Cardiac muscle cell (in vitro differentiated cells and primary cell): ENCODE measurements at regions not wholly inside any gene's neighbourhood (a gene's known extent, or its start where the extent isn't known, plus 50 kb on each side); places are given as distances from the start of the nearest gene placed in this dataset.

Experiments
- DNase-seq, 2 donors: peaks; one replicate each; pipeline versions ENCODE4 v3.0.0 to v3.0.0-alpha.2; 2010 to 2017; ENCODE audit warnings: low read depth in 1 of 2, low spot score in 1 of 2
- H3K27ac ChIP-seq: fragments of 200-600 bp; sonication (generic); 2 replicates; pipeline ENCODE4 v1.5.1; 2016
- H3K27me3 ChIP-seq: fragments of 200-600 bp; sonication (generic); 2 replicates; pipeline ENCODE4 v1.6.0; 2016; ENCODE audit warnings: control low read depth
- H3K36me3 ChIP-seq: fragments of 200-600 bp; sonication (generic); 2 replicates; pipeline ENCODE4 v1.5.1; 2016; ENCODE audit warnings: control low read depth
- H3K4me1 ChIP-seq: fragments of 200-600 bp; sonication (generic); 2 replicates; pipeline ENCODE4 v1.8.1; 2017; ENCODE audit warnings: low read depth, mild to moderate bottlenecking, mixed run types
- H3K4me3 ChIP-seq: fragments of 200-600 bp; sonication (generic); 2 replicates; pipeline ENCODE4 v1.5.1; 2016; ENCODE audit warnings: mild to moderate bottlenecking
- H3K9me3 ChIP-seq: fragments of 200-600 bp; sonication (generic); 2 replicates; pipeline ENCODE4 v1.5.1; 2017; ENCODE audit warnings: low read depth, mild to moderate bottlenecking, control low read depth
- TF ChIP-seq, protein P1 (sequence below): IDR thresholded peaks from 2 replicates; pipeline ENCODE4 v1.5.1; 2012; ENCODE audit warnings: low read depth, mild to moderate bottlenecking, low read length

DNA sequence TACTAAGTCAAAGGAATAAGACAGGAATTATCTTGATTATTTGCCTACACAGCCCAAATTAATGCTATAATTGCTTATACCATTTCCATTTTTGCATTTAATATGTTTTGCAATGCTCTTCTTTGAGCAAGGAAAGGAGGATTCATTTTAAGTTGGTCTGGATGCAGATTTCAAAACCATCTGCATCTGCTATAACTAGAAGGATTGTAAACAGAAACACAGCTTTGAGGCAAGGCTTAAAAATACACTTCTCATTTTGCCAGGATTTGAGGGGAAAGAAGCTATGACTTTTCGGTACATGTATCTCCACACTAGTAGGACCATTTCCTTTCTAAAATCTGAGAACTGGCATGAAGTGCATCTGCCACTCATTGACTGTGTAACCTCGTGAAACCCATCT, 95.9 kb upstream of the MTNR1B start:
- TF ChIP-seq, protein P1, sequence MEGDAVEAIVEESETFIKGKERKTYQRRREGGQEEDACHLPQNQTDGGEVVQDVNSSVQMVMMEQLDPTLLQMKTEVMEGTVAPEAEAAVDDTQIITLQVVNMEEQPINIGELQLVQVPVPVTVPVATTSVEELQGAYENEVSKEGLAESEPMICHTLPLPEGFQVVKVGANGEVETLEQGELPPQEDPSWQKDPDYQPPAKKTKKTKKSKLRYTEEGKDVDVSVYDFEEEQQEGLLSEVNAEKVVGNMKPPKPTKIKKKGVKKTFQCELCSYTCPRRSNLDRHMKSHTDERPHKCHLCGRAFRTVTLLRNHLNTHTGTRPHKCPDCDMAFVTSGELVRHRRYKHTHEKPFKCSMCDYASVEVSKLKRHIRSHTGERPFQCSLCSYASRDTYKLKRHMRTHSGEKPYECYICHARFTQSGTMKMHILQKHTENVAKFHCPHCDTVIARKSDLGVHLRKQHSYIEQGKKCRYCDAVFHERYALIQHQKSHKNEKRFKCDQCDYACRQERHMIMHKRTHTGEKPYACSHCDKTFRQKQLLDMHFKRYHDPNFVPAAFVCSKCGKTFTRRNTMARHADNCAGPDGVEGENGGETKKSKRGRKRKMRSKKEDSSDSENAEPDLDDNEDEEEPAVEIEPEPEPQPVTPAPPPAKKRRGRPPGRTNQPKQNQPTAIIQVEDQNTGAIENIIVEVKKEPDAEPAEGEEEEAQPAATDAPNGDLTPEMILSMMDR: no peak
- Histone ChIP-seq H3K27ac (no peak overlapping the region), H3K36me3 (no peaks in the 10 kb centered on the region), H3K4me3 (no peak overlapping the region), H3K4me1 (no peaks in the 10 kb centered on the region), H3K27me3 (no peaks in the 10 kb centered on the region), H3K9me3 (no peaks in the 10 kb centered on the region)
- no peak for DNase-seq

- DNase-seq: no peak
- Histone ChIP-seq H3K4me3 (no peak overlapping the region), H3K27ac (no peak overlapping the region), H3K36me3 (no peaks in the 10 kb centered on the region), H3K4me1 (no peaks in the 10 kb centered on the region), H3K9me3 (no peaks in the 10 kb centered on the region), H3K27me3 (peaks cover 6% of the 10 kb centered on the region)
- TF ChIP-seq, protein P1: no peak
Observed at GRCh38 chr11:92875473-92875872, 94.0 kb upstream of the MTNR1B start.

DNA sequence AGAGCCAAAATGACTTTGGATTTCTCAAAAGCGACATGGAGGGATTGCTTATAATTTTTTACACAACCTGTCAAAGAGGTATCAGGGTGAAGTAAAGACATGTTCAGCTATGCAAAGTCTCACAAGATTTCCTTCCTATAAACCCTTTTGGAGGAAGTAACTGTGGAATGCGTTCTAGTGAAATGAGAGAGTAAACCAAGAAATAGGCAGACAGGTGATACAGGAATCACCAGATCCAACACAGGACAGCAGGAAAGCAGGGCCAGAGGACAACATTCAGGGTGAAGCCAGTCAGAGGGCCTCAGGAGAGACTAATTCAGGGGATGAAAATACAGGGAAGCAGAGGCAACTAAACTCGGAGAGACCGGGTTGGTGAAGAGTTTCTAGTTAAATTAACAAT, 90.4 kb upstream of the MTNR1B start:
- Histone ChIP-seq H3K4me3 (no peak overlapping the region), H3K36me3 (no peaks in the 10 kb centered on the region), H3K27me3 (peaks cover 6% of the 10 kb centered on the region), H3K27ac (no peak overlapping the region), H3K4me1 (no peaks in the 10 kb centered on the region), H3K9me3 (no peaks in the 10 kb centered on the region)
- no peak for DNase-seq
- TF ChIP-seq, protein P1: no peak

- no peak overlapping the region for H3K27ac ChIP-seq
- TF ChIP-seq, protein P1: no peak
- no peaks in the 10 kb centered on the region for H3K36me3 ChIP-seq
- no peaks in the 10 kb centered on the region for H3K9me3 ChIP-seq
- peaks cover 6% of the 10 kb centered on the region for H3K27me3 ChIP-seq
- peak in 1 of 2 donors; percentile 6 for DNase-seq
- H3K4me3 ChIP-seq: no peak overlapping the region
- H3K4me1 ChIP-seq: no peaks in the 10 kb centered on the region
Observed at GRCh38 chr11:92880381-92880780, 89.1 kb upstream of the MTNR1B start.

DNA sequence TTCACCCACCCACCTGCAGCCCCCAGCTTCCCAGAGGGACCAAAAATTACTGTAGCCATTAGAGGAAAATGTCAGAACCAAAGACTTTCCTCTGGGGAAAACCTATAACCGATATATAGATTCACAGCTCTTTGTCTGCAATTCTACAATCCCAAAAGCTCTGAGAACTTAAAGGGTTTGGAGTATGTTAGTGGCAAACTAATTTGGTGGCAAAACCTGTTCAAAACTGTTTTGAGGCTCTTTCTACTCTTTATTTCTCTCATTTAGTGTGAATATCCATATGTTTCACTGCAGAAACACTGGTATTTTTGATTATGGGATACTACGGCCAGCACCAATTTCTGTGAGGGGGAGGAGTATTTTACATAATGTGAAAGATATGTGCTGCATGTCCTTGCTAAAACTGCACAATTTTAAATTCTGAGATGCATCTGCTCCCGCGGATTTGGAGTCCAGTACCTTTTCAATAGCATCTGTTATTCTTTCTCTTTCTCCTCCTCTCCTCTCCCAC, 87.5 kb upstream of the MTNR1B start:
- no peak overlapping the region for H3K27ac ChIP-seq
- H3K27me3 ChIP-seq: peaks cover 6% of the 10 kb centered on the region
- no peaks in the 10 kb centered on the region for H3K9me3 ChIP-seq
- no peak for DNase-seq
- no peaks in the 10 kb centered on the region for H3K4me1 ChIP-seq
- H3K36me3 ChIP-seq: no peaks in the 10 kb centered on the region
- H3K4me3 ChIP-seq: no peak overlapping the region
- TF ChIP-seq, protein P1: no peak
